GM12865 (cell line): ENCODE measurements at regions not wholly inside any gene's neighbourhood (a gene's known extent, or its start where the extent isn't known, plus 50 kb on each side); places are given as distances from the start of the nearest gene placed in this dataset.
"Not testable (repeated sequence)": the region's sequence is repeated elsewhere in the genome, so short reads cannot be mapped to it uniquely, and the experiment has no call there.

Experiments used
- DNase-seq: peaks from one replicate; pipeline ENCODE4 v3.0.0; 2010; ENCODE audit warnings: low read depth
- H3K4me3 ChIP-seq: 2 replicates; pipeline ENCODE4 v1.5.1; 2011; ENCODE audit warnings: mild to moderate bottlenecking, low read depth, low read length, control low read depth
- TF ChIP-seq, protein P1 (sequence below): IDR thresholded peaks from 2 replicates; pipeline ENCODE4 v1.5.1; 2011; ENCODE audit warnings: low read length, control low read depth, low read depth, inconsistent platforms; ENCODE audit not compliant: insufficient read depth; ENCODE audit errors: missing control alignments

DNA sequence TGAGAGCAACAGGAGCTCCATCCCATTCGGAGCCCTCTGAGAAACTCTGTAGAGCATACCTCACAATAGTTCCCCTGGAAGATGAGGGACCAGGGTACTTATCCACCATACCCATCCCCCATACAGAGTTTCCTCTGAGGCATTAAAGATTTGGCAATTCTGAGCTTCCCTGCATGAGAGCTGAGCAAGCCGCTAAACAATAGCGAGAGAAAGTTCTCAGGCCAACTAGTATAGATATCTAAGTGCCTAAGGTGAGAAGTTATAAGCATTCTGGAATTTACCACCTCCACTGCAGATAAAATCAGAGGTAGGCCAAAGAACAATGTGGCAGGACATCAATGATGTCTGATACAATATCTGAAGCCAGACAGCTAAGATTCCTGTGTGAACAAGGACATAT, 129.1 kb upstream of the MBNL1 start:
- DNase-seq, result no peak
- no peak overlapping the region for H3K4me3 ChIP-seq
- TF ChIP-seq, protein P1, sequence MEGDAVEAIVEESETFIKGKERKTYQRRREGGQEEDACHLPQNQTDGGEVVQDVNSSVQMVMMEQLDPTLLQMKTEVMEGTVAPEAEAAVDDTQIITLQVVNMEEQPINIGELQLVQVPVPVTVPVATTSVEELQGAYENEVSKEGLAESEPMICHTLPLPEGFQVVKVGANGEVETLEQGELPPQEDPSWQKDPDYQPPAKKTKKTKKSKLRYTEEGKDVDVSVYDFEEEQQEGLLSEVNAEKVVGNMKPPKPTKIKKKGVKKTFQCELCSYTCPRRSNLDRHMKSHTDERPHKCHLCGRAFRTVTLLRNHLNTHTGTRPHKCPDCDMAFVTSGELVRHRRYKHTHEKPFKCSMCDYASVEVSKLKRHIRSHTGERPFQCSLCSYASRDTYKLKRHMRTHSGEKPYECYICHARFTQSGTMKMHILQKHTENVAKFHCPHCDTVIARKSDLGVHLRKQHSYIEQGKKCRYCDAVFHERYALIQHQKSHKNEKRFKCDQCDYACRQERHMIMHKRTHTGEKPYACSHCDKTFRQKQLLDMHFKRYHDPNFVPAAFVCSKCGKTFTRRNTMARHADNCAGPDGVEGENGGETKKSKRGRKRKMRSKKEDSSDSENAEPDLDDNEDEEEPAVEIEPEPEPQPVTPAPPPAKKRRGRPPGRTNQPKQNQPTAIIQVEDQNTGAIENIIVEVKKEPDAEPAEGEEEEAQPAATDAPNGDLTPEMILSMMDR, result no peak

DNA sequence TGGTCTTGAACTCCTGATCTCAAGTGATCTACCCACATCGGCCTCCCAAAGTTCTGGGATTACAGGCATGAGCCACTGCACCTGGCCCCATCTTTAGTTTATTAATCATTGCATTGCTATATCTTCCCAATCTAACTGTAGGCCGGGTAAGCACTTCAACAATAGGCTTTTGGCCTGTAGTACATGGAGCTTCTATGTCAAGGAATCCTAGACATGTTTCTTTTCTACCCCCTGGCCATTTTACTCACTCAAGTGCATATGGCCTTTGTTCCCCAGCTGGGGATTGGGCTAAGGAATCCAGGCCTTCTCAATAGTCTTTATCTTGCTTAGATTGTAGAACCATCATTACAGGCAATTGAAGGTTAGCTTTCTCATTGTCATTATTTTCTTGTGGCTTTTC, 122.3 kb upstream of the MBNL1 start:
- no peak for DNase-seq
- TF ChIP-seq, protein P1, result no peak
- no peak overlapping the region for H3K4me3 ChIP-seq

DNA sequence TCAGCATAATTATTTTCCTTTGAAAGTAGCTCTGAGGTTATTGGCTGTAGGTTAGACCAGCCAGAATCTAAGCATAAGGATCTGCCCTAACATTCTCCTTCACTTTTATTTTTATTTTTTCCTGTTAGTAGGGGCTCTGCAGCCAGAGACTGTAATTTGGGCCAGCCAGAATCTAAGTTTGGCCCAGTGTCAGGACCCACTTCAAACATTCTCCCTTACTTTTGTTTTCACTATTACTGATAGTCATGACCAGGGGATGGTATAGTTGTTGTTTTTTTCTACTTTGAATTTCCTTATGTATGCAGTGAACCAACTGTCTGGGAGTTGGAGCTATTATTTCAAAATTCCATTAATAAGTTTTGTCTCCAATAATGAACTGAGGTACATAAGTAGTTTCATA, 121.0 kb upstream of the MBNL1 start:
- peak; percentile 3 for DNase-seq
- no peak overlapping the region for H3K4me3 ChIP-seq

DNA sequence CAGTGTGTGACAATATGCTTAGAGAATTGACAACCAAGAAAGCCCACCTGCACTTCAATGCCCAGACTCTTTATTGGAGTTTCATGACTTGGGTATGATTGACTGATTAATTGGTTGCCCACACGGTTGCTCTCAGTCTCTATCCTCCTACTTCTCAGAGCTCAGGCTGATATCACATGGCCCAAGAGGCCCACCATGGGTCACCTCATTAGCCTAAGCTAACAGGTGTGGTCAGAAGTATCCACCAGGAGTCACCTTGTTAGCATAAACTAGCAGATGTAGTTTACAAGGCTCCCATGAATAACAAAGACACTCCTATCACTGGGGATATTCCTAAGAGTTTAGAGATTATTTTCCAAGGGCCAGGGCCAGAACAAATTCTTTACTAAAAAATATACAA, 120.2 kb upstream of the MBNL1 start:
- DNase-seq, result no peak
- H3K4me3 ChIP-seq, result no peak overlapping the region
- TF ChIP-seq, protein P1, result no peak

More for the DNA sequence above, 121.0 kb upstream of the MBNL1 start:
- TF ChIP-seq, protein P1, result no peak

DNA sequence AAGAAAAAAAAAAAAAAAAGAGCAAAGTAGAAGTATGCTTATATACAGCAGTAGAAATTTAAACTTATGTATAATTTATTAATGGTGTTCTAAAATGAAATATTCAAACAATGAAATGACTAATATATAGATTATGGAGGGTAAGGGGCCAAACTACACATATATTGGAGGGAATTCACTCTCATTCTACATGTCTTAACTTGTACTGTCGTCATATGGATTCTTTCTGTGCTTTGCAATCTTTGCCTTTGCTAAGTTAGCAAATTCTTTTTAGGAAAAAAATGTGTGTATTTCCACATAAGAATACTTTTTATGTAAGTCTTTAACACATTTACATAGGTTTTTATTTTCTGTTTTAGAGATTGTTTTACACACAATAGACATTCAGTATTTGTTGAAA, 118.9 kb upstream of the MBNL1 start:
- DNase-seq, result no peak
- TF ChIP-seq, protein P1, result no peak

DNA sequence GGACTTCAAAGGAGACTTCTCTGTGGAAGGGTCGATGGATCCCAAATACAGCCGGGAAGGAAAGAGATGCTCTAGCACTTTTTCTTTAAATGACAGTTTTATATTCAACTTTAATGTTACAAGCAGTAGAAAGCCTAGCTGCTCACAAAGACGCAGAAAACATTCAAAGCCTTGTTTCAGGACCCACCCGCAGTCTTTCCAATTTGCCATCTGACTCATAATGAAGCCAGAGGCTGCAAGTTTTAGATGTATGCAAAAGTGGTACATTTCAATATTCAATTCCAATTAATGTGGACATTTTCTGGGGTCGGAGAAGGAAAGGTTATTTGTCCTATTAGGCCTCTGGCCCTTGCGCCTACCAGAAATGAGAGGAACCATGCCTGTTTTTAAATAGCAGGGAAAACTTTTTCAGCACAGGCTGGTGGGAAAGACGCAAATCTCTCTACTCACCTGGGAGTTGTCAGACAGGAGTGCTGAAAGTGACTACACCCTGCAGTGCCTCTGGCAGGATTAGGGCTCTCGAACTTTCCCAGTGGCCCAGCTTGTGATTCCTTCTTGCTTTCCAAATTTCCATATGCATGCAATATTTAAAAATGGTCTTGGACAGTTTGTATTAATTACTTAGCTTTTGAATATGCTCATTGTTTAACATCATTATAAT, 117.4 kb upstream of the MBNL1 start:
- H3K4me3 ChIP-seq, result no peak overlapping the region
- TF ChIP-seq, protein P1, result no peak
- DNase-seq, result peak; percentile 38

More for the DNA sequence above, 118.9 kb upstream of the MBNL1 start:
- no peak overlapping the region for H3K4me3 ChIP-seq

DNA sequence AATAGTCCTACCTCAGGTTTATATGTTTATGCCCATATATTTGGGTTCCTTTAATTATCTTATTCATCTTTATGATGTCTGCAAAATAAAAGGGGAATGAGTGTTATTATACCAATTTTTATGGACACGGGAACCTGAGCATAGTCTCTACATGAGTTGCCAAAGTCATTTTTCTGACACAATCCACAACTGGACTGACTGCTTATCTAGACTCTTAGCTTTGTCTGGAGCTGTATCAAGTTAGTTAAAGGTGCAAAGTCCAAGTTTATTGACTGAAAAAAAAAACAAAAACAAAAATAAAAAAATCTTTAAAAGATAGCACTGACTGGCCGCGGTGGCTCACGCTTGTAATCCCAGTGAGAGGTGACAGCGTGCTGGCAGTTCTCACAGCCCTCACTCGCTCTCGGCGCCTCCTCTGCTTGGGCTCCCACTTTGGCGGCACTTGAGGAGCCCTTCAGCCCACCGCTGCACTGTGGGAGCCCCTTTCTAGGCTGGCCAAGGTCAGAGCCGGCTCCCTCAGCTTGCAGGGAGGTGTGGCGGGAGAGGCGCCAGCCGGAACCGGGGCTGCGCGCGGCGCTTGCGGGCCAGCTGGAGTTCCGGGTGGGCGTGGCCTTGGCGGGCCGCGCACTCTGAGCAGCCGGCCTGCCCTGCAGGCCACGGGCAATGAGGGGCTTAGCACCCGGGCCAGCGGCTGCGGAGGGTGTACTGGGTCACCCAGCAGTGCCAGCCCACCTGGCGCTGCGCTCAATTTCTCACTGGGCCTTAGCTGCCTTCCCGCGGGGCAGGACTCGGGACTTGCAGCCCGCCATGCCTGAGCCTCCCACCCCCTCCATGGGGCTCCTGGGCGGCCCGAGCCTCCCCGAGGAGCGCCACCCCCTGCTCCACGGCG, 116.6 kb upstream of the MBNL1 start:
- H3K4me3 ChIP-seq, result not testable (repeated sequence)

DNA sequence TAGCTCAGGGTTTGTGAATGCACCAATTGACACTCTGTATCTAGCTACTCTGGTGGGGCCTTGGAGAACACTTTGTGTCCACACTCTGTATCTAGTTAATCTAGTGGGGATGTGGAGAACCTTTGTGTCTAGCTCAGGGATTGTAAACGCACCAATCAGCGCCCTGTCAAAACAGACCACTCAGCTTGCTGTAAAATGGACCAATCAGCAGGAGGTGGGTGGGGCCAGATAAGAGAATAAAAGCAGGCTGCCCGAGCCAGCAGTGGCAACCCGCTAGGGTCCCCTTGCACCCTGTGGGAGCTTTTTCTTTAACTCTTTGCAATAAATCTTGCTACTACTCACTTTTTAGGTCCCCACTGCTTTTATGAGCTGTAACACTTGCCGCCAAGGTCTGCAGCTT, 115.6 kb upstream of the MBNL1 start:
- not testable (repeated sequence) for DNase-seq, H3K4me3 ChIP-seq

More for the DNA sequence above, 116.6 kb upstream of the MBNL1 start:
- DNase-seq, result not testable (repeated sequence)
